OCI-LY3 (cell line): ENCODE measurements at regions not wholly inside any gene's neighbourhood (a gene's known extent, or its start where the extent isn't known, plus 50 kb on each side); places are given as distances from the start of the nearest gene placed in this dataset.

Source experiments
- EZH2phosphoT487 ChIP-seq: fragments of 200-600 bp; shearing (Covaris generic); IDR thresholded peaks from 2 replicates; pipeline ENCODE4 v1.6.1; 2018; ENCODE audit warnings: antibody characterized with exemption, mixed run types, low read depth
- TF ChIP-seq, protein P1 (sequence below): fragments of 200-600, 300-600 bp; sonication (generic); IDR thresholded peaks from 2 replicates; pipeline ENCODE4 v1.5.1; 2014; ENCODE audit warnings: antibody characterized with exemption, low read length, low read depth

DNA sequence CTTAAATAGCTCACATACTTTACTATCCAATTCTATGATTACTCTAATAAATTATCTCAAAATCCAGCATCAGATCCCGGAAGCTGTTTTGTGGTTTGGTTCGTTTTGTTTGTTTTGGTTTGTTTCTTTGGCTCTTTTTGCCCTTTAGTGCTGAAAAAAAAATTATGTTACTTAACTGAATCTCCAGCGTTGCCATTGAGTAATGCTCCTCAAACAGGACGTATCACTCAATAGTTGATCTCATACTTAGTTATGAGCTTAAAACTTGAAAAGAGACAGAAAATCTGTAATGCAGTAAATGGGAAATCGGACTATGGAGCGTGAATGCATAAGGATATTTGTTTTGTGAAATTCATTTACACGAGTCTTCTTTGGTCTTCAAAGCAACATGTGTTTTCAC lies 533.8 kb upstream of the TMPRSS15 start:
- TF ChIP-seq, protein P1, sequence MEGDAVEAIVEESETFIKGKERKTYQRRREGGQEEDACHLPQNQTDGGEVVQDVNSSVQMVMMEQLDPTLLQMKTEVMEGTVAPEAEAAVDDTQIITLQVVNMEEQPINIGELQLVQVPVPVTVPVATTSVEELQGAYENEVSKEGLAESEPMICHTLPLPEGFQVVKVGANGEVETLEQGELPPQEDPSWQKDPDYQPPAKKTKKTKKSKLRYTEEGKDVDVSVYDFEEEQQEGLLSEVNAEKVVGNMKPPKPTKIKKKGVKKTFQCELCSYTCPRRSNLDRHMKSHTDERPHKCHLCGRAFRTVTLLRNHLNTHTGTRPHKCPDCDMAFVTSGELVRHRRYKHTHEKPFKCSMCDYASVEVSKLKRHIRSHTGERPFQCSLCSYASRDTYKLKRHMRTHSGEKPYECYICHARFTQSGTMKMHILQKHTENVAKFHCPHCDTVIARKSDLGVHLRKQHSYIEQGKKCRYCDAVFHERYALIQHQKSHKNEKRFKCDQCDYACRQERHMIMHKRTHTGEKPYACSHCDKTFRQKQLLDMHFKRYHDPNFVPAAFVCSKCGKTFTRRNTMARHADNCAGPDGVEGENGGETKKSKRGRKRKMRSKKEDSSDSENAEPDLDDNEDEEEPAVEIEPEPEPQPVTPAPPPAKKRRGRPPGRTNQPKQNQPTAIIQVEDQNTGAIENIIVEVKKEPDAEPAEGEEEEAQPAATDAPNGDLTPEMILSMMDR, result no peak
- TF ChIP-seq EZH2phosphoT487, result no peak
